ENCODE measurements at regions not wholly inside any gene's neighbourhood (a gene's known extent, or its start where the extent isn't known, plus 50 kb on each side); places are given as distances from the start of the nearest gene placed in this dataset.

DNA sequence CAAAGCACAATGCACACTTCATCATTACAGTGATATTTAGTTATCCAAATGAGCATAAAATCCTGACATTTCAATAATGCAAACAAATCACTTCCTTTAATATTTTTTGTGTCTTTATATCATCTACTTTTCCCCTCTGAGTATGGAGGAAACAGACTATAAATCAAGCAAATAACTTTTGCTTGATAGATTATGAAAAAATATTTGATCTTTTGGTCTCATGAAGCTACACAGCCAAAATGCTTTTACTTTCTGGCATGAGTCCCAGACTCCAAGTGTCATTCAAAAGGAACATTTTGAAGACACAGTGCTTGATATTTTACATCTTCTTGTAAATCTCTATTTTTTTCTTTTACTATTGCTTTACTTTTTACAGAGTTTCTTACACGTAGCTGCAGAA, 215.3 kb upstream of the ROBO1 start (continued):
- TF ChIP-seq, protein P1, sequence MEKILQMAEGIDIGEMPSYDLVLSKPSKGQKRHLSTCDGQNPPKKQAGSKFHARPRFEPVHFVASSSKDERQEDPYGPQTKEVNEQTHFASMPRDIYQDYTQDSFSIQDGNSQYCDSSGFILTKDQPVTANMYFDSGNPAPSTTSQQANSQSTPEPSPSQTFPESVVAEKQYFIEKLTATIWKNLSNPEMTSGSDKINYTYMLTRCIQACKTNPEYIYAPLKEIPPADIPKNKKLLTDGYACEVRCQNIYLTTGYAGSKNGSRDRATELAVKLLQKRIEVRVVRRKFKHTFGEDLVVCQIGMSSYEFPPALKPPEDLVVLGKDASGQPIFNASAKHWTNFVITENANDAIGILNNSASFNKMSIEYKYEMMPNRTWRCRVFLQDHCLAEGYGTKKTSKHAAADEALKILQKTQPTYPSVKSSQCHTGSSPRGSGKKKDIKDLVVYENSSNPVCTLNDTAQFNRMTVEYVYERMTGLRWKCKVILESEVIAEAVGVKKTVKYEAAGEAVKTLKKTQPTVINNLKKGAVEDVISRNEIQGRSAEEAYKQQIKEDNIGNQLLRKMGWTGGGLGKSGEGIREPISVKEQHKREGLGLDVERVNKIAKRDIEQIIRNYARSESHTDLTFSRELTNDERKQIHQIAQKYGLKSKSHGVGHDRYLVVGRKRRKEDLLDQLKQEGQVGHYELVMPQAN (IDR thresholded peaks at IDR 0.05; ENCODE audit: borderline replicate concordance), result no peak
- TF ChIP-seq ZNF395 (CRISPR knock-in tag; IDR thresholded peaks at IDR 0.05) (no peak), KDM2B (CRISPR knock-in tag; IDR thresholded peaks at IDR 0.05) (no peak), GMEB1 (CRISPR knock-in tag; IDR thresholded peaks at IDR 0.05) (no peak), NFXL1 (CRISPR knock-in tag; IDR thresholded peaks at IDR 0.05) (no peak)

- in situ Hi-C loops (cut with MboI), result no loop called here
- POLR2A ChIA-PET, result no interaction called here
- WGBS (ENCODE audit: insufficient coverage, low coverage, missing lambda C conversion rate), result 0% methylated on average over 2 of the region's 3 CpGs
Measured at GRCh38 chr3:79979990-79980389, 212.2 kb upstream of the ROBO1 start.

More at GRCh38 chr3:79979990-79980389, 212.2 kb upstream of the ROBO1 start:
- Histone ChIP-seq H3K79me2 (ENCODE audit: control insufficient read depth, insufficient read depth, low read length) (no peaks in the 10 kb centered on the region), H3K9ac (ENCODE audit: insufficient read depth in 1 of 2, low read depth in 2 of 2, low read length in 2 of 2) (no peak overlapping the region), H3K36me3 (ENCODE audit: control insufficient read depth, insufficient read depth, low read length) (no peaks in the 10 kb centered on the region), H3K4me2 (ENCODE audit: insufficient read depth, low read length) (no peak overlapping the region), H3K9me3 (replicated peaks; ENCODE audit: control insufficient read depth, insufficient read depth, low read depth, low read length) (no peaks in the 10 kb centered on the region), H3K4me3 (no peak overlapping the region), H3K4me1 (replicated peaks in 1 of 2; ENCODE audit: control insufficient read depth in 2 of 2, insufficient read depth in 2 of 2, low read length in 2 of 2) (no peaks in the 10 kb centered on the region), H3K9me1 (ENCODE audit: control insufficient read depth, insufficient read depth, low read length) (no peaks in the 10 kb centered on the region), H2AFZ (ENCODE audit: low read depth, low read length) (no peak overlapping the region), H3K27ac (ENCODE audit: extremely low read depth, low read depth, low read length) (no peak overlapping the region), H4K20me1 (replicated peaks; ENCODE audit: control insufficient read depth, insufficient read depth, low read length) (no peaks in the 10 kb centered on the region), H3K27me3 (ENCODE audit: control insufficient read depth in 2 of 2, insufficient read depth in 2 of 2, low read length in 2 of 2) (no peaks in the 10 kb centered on the region)
- BruUV-seq (replicated peaks), result no TSS peak
- CTCF ChIA-PET (ENCODE audit: low intra/inter-chr PET ratio), result no interaction called here
- no peak for TF ChIP-seq CCAR2 (IDR thresholded peaks at IDR 0.05; ENCODE audit: low read depth, low read length)
- FAIRE-seq, result no peak
- DNase-seq (ENCODE audit: extremely low read depth in 1 of 4, low spot score in 3 of 4), result no peak
- intact Hi-C loops (cut with micrococcal nuclease), result no loop called here
- ATAC-seq, result no peak

Measured in K562 (cell line).